ENCODE measurements at regions not wholly inside any gene's neighbourhood (a gene's known extent, or its start where the extent isn't known, plus 50 kb on each side); places are given as distances from the start of the nearest gene placed in this dataset.

- DNase-seq (ENCODE audit: low spot score): no peak
- no peaks in the 10 kb centered on the region for H3K9me3 Mint-ChIP-seq
- TF ChIP-seq ZNF462 (CRISPR knock-in tag; IDR thresholded peaks at IDR 0.05) (no peak), ZNF114 (CRISPR knock-in tag; IDR thresholded peaks at IDR 0.05) (no peak), NANOG (IDR thresholded peaks at IDR 0.05; ENCODE audit: borderline replicate concordance) (no peak), REST (IDR thresholded peaks at IDR 0.05; ENCODE audit: unreplicated experiment) (no peak)
- ATAC-seq: no peak
- H3K36me3 Mint-ChIP-seq (ENCODE audit: low read depth): no peaks in the 10 kb centered on the region
- H3K9me2 ChIP-seq (ENCODE audit: insufficient read depth): no peaks in the 10 kb centered on the region
- H3K4me1 ChIP-seq (ENCODE audit: insufficient read depth): no peaks in the 10 kb centered on the region
- H3K4me3 Mint-ChIP-seq: no peak overlapping the region
- no peak overlapping the region for H3K27ac Mint-ChIP-seq
- H3K36me3 ChIP-seq (ENCODE audit: insufficient read depth): no peaks in the 10 kb centered on the region
- H3F3A ChIP-seq (replicated peaks; ENCODE audit: low read depth): no peaks in the 10 kb centered on the region
- H3K27me3 Mint-ChIP-seq (ENCODE audit: insufficient read depth, low read depth, poor library complexity): peaks cover 3% of the 10 kb centered on the region
- H3K4me2 ChIP-seq: no peak overlapping the region
- H4K20me1 ChIP-seq (replicated peaks; ENCODE audit: insufficient read depth): no peaks in the 10 kb centered on the region
- H3K4me1 Mint-ChIP-seq: no peaks in the 10 kb centered on the region
- no peaks in the 10 kb centered on the region for H3K79me2 ChIP-seq (replicated peaks; ENCODE audit: insufficient read depth)
- no peak overlapping the region for H3K27ac ChIP-seq (ENCODE audit: low read depth)
- H3K4me3 ChIP-seq: no peak overlapping the region
- no peaks in the 10 kb centered on the region for H3K27me3 ChIP-seq (ENCODE audit: insufficient read depth)
- 0 out of 2 replicates have a peak overlapping the region, but pooled peaks have one; percentile 11 for H2AFZ ChIP-seq
These were observed 484.5 kb upstream of the ZNF804A start for GRCh38 chr2:184113696-184114403.

All from GM23338 (cell line).